Dendritic cell treated with granulocyte-macrophage colony-stimulating factor and Interleukin-4, amounts not matched to agents 40 ng/mL and 50 ng/mL, for 4 days (primary cell): ENCODE measurements at regions not wholly inside any gene's neighbourhood (a gene's known extent, or its start where the extent isn't known, plus 50 kb on each side); places are given as distances from the start of the nearest gene placed in this dataset.

Experiments used
- H3K27ac Mint-ChIP-seq: one replicate; pipeline ENCODE4 v1.8.0; 2022; ENCODE audit warnings: mild to moderate bottlenecking, mixed read lengths
- H3K27me3 Mint-ChIP-seq: one replicate; pipeline ENCODE4 v1.8.0; 2022; ENCODE audit warnings: mild to moderate bottlenecking, mixed read lengths
- H3K36me3 Mint-ChIP-seq: one replicate; pipeline ENCODE4 v1.8.0; 2022; ENCODE audit warnings: low read depth, mixed read lengths
- H3K4me1 Mint-ChIP-seq: one replicate; pipeline ENCODE4 v1.8.0; 2022; ENCODE audit warnings: low read depth, mixed read lengths
- H3K4me3 Mint-ChIP-seq: one replicate; pipeline ENCODE4 v1.8.0; 2022; ENCODE audit warnings: mild to moderate bottlenecking, moderate library complexity, mixed read lengths
- H3K9me3 Mint-ChIP-seq: one replicate; pipeline ENCODE4 v1.8.0; 2022; ENCODE audit warnings: mixed read lengths
- intact Hi-C: fragments of 100-400 bp; cut with micrococcal nuclease; formaldehyde crosslinking; loops from one replicate; pipeline ENCODE4 v1.15.0; 2022

GRCh38 chr10:128476368-128476725 lies 350.1 kb upstream of the MKI67 start:
- intact Hi-C loops = no loop called here
- no peaks in the 10 kb centered on the region for H3K9me3 Mint-ChIP-seq
- H3K4me1 Mint-ChIP-seq = no peaks in the 10 kb centered on the region
- no peak overlapping the region for H3K27ac Mint-ChIP-seq
- no peaks in the 10 kb centered on the region for H3K36me3 Mint-ChIP-seq
- H3K4me3 Mint-ChIP-seq = no peak overlapping the region
- H3K27me3 Mint-ChIP-seq = peaks cover 1% of the 10 kb centered on the region

DNA sequence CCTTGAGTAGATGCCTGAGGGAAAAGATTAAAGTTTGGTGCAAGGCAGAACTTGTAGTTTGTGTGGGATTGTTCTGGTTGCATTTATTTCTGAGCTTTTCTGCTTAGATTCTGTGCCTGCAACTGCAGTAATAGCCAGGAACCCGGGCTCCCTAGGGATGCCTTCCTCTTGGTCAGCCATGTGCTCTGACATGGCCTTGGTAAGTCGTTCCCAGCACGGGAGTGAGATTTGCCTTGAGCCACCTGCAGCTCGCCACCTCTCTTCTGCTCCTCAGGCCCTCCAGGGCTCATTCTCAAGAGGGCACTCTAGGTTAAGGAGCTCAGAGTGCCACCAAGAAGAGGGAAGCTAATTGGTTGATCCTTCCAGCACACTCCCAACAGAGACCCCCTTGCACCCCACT lies 350.6 kb upstream of the MKI67 start:
- Mint-ChIP-seq H3K27ac (no peak overlapping the region), H3K9me3 (no peaks in the 10 kb centered on the region), H3K27me3 (peaks cover 1% of the 10 kb centered on the region), H3K36me3 (no peaks in the 10 kb centered on the region), H3K4me1 (no peaks in the 10 kb centered on the region), H3K4me3 (no peak overlapping the region)
- intact Hi-C loops = no loop called here

DNA sequence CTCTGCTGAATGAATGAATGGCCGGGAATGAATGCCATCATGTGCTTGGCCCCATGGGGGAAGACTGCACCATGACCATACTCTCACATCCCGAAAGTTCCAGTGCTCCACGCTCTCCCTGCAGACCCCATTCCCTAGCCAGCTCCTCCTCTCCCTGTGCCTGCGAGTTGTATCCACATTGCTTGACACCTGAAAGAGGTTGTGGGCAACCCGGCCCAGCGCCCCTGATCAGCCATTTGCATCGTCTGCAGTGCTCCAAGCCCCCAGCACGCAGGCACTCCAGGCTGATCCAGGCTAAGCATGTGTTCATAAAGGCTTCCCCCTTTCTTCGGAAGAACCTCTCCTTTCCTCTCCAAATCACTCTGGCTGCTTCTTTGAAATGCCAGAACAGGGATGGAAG lies 354.4 kb upstream of the MKI67 start:
- intact Hi-C loops = no loop called here

DNA sequence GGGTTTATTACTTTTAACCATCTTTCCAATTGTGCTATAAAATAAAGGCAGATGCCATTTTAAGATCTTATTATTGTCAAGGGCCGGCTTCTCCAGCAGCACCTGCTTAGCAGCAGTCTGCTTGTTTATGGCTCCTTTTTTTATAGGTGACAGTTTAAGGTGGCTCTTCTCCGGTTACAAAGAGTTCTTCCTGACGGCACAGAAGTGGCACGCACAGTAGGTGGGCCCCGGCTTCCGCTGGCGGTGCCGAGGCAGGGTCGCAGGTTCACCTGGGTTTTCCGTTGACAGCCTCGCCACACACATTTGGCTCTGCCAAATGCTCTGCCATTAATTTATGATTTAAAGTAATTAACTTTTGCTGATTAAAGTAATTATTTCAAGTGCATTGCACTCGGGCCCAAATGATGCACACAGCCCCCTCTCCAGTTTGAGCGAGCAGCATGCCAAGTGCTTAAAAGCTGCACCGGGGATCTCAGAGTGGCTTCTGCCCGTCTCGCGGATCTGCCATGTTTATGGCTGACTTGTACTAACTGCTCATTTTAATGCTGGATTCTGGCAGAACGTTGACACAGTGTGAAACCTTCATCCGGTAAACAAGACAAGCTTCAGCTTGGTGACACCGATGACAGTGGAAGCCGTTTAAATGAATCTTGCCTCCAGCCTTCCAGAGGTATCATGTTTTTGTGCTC lies 355.1 kb upstream of the MKI67 start:
- H3K4me3 Mint-ChIP-seq = no peak overlapping the region
- H3K9me3 Mint-ChIP-seq = no peaks in the 10 kb centered on the region
- peaks cover 1% of the 10 kb centered on the region for H3K27me3 Mint-ChIP-seq
- H3K27ac Mint-ChIP-seq = no peak overlapping the region
- no peaks in the 10 kb centered on the region for H3K36me3 Mint-ChIP-seq
- intact Hi-C loops = no loop called here
- no peaks in the 10 kb centered on the region for H3K4me1 Mint-ChIP-seq

More for the DNA sequence above, 354.4 kb upstream of the MKI67 start:
- H3K27me3 Mint-ChIP-seq = peaks cover 1% of the 10 kb centered on the region
- no peak overlapping the region for H3K4me3 Mint-ChIP-seq
- no peaks in the 10 kb centered on the region for H3K36me3 Mint-ChIP-seq
- H3K9me3 Mint-ChIP-seq = no peaks in the 10 kb centered on the region
- H3K4me1 Mint-ChIP-seq = no peaks in the 10 kb centered on the region
- H3K27ac Mint-ChIP-seq = no peak overlapping the region

DNA sequence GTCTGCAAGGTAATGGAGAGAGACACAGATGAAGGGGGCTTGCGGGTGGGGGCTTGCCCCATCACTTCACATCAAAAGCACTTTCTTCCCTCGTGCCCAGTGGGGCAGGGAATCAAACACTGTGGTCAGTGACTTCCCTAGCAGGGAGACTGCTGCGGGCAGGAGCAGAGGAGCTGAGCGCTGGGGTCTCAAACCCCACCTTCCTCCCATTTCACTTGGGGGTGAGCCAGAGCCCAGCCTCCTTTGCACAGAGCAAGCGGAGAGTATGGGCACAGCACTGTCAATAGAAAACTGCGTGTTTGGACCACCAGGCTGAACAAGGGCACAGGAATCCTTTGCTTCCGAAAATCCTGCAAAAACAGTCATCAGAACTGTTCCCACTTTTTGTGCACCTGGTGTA lies 355.8 kb upstream of the MKI67 start:
- Mint-ChIP-seq H3K4me1 (no peaks in the 10 kb centered on the region), H3K9me3 (no peaks in the 10 kb centered on the region), H3K27me3 (peaks cover 1% of the 10 kb centered on the region), H3K36me3 (no peaks in the 10 kb centered on the region), H3K4me3 (no peak overlapping the region), H3K27ac (no peak overlapping the region)
- intact Hi-C loops = no loop called here

DNA sequence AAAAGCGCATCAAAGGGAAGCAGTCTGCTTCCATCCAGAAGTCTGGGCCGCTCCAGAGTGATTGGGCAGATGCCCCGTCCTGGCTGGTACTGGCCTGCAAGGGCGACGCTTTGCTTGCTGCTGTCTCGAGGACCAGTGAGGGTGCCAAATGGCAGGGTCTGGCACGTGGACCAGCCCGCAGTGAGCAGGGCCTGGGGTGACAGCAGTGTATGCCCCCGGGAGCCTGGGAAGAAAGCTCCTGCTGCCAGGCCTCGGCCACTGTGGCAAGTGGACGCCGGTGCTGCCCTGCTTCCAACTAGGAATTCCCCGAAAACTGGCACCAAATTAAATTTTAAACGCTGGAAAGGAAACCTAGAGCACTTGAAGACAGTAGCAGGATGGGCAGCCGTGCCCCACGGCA lies 357.0 kb upstream of the MKI67 start:
- intact Hi-C loops = no loop called here
- H3K27me3 Mint-ChIP-seq = peaks cover 1% of the 10 kb centered on the region
- no peak overlapping the region for H3K27ac Mint-ChIP-seq
- H3K36me3 Mint-ChIP-seq = no peaks in the 10 kb centered on the region
- H3K9me3 Mint-ChIP-seq = no peaks in the 10 kb centered on the region
- no peak overlapping the region for H3K4me3 Mint-ChIP-seq
- no peaks in the 10 kb centered on the region for H3K4me1 Mint-ChIP-seq

- intact Hi-C loops = no loop called here
- Mint-ChIP-seq H3K27ac (no peak overlapping the region), H3K36me3 (no peaks in the 10 kb centered on the region), H3K4me1 (no peaks in the 10 kb centered on the region), H3K4me3 (no peak overlapping the region), H3K27me3 (peaks cover 1% of the 10 kb centered on the region), H3K9me3 (no peaks in the 10 kb centered on the region)
Observed at GRCh38 chr10:128484041-128484440, 357.8 kb upstream of the MKI67 start.

DNA sequence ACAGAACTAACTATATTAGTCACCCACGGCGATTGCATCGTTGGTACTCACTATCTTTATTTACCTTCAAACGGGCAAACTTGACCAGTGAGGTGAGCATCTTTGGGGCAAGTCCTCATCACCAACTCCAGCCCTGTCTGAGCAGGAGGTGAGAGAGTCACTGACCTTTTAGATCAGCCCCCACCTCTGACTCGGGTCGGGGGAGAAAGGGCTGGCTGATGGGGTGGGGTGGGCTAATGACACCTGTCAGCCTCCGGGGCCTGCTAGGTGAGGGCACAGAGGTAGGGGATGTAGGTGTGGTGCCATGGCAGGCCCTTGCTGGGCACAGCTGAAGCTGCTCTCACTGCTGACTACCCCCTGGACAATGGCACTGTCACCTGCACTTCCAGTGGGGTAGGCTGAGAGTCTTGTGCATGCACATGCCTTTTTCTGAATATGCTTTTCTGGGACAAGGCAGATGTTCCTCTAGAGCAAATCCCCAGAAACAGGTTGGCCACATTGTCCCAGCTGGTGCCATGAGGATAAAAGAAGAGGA lies 359.5 kb upstream of the MKI67 start:
- Mint-ChIP-seq H3K36me3 (no peaks in the 10 kb centered on the region), H3K4me1 (no peaks in the 10 kb centered on the region)
- intact Hi-C loops = no loop called here

GRCh38 chr10:128487517-128487916 lies 361.3 kb upstream of the MKI67 start:
- Mint-ChIP-seq H3K27me3 (no peaks in the 10 kb centered on the region), H3K27ac (no peak overlapping the region), H3K4me1 (no peaks in the 10 kb centered on the region), H3K9me3 (no peaks in the 10 kb centered on the region), H3K36me3 (no peaks in the 10 kb centered on the region), H3K4me3 (no peak overlapping the region)
- intact Hi-C loops = no loop called here

More for the DNA sequence above, 359.5 kb upstream of the MKI67 start:
- no peak overlapping the region for H3K4me3 Mint-ChIP-seq
- H3K9me3 Mint-ChIP-seq = no peaks in the 10 kb centered on the region
- no peak overlapping the region for H3K27ac Mint-ChIP-seq
- no peaks in the 10 kb centered on the region for H3K27me3 Mint-ChIP-seq

DNA sequence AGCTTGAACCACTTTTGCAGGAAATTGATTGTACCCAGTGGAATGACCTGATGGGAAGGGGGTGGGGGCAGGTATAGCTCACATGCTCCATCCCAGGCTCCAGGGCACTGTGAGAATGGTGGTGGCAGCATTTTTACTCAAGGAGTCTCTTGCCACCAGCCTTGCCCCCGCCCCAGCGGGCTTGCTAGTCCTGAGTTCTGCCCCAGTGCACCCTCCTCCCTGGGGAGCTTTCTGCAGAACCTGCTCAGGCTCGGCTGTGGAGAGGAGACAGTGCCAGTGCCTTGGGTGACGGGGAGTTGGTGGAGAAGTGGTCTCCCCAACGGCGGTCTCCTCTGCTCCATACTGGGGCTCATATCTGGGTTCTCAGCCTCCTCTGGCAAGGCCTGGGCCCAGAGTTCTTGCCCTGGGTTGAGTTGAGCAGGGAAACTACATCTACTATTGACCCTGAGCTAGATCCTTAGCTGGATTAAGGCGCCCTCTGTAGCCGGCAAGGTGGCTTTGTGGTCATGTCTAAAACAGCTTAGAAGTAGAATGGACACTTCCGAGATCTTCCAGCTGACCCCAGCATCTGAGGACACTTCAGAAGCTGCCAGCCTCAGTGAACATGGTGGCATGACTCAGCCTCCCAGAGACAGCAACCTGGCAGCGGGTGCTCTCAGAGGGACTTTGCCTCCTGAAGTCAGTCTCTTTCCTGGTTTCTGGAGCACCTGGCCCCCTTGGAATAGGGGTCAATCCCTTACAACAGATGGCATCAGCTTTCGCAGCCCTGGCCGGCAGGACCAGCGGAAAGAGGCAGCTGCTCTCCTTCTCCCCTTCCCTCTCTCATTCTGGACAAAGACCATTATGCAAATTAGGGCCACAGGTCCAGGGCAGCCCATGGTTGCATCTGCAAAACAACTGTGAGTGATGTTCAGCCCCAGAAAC lies 363.4 kb upstream of the MKI67 start:
- H3K27ac Mint-ChIP-seq = no peak overlapping the region
- no peaks in the 10 kb centered on the region for H3K27me3 Mint-ChIP-seq
- no peaks in the 10 kb centered on the region for H3K9me3 Mint-ChIP-seq

GRCh38 chr10:128491686-128492085 lies 365.5 kb upstream of the MKI67 start:
- Mint-ChIP-seq H3K27me3 (no peaks in the 10 kb centered on the region), H3K4me3 (no peak overlapping the region), H3K9me3 (no peaks in the 10 kb centered on the region), H3K27ac (no peak overlapping the region), H3K4me1 (no peaks in the 10 kb centered on the region), H3K36me3 (no peaks in the 10 kb centered on the region)
- intact Hi-C loops = no loop called here

More for the DNA sequence above, 363.4 kb upstream of the MKI67 start:
- Mint-ChIP-seq H3K36me3 (no peaks in the 10 kb centered on the region), H3K4me3 (no peak overlapping the region), H3K4me1 (no peaks in the 10 kb centered on the region)
- intact Hi-C loops = no loop called here

GRCh38 chr10:128493811-128494210 lies 367.6 kb upstream of the MKI67 start:
- no peaks in the 10 kb centered on the region for H3K27me3 Mint-ChIP-seq
- no peak overlapping the region for H3K27ac Mint-ChIP-seq
- no peak overlapping the region for H3K4me3 Mint-ChIP-seq
- intact Hi-C loops = no loop called here
- H3K9me3 Mint-ChIP-seq = no peaks in the 10 kb centered on the region
- no peaks in the 10 kb centered on the region for H3K4me1 Mint-ChIP-seq
- no peaks in the 10 kb centered on the region for H3K36me3 Mint-ChIP-seq

DNA sequence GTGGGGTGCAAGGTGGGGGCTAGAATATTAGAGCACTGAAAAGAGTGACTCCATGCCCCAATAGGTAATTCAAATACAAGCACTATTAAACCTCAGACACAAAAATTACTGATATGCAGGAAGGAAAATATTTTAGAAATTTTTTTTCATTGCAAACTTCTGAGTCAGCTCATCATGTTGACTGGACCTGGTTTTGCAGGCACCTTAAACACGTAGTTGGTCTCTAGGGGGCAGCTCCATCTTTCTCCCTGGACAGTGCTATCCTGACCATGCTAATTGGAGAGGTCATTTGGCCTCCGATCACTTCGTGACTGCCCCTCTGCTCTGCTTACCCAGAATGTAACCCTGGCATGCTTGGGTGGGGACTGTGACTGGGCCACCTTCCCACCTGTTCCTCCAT lies 368.4 kb upstream of the MKI67 start:
- H3K36me3 Mint-ChIP-seq = no peaks in the 10 kb centered on the region
- no peaks in the 10 kb centered on the region for H3K27me3 Mint-ChIP-seq

DNA sequence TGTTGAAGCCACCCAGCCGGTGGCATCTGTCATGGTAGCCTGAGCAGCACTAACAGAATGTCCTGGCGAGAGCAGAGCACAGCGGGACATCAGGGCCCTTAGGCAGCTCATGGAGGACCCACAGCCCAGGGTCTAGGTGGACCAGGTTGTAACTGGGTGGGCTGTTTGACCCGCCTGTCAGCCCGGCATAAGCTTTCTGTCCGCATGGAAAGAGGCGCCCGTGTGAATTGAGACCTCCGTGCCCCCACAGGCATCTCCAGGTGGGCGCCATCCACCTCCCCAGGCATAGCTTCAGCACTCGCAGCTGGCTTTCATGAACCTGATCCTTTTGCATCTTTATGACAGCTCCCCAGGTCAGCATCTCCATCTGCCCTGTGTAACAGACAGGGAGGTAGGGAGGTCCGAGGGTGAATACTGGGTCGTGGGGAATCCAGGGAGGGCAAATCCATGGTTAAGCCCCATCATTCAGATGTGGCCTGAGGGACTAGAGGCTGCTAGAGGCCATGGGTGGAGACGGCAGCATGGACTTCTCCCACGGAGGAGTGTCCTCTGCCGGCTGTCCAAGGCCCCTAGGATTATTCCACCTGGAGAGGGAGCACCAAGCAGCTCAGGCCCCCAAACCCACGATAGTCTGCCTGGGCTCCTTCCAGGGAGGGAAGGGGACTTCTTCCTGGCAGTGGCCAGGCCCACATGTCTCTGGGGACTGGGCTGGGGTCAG lies 371.6 kb upstream of the MKI67 start:
- H3K27me3 Mint-ChIP-seq = no peaks in the 10 kb centered on the region
- H3K9me3 Mint-ChIP-seq = no peaks in the 10 kb centered on the region
- H3K4me3 Mint-ChIP-seq = no peak overlapping the region
- intact Hi-C loops = no loop called here
- no peaks in the 10 kb centered on the region for H3K4me1 Mint-ChIP-seq
- H3K27ac Mint-ChIP-seq = no peak overlapping the region
- H3K36me3 Mint-ChIP-seq = no peaks in the 10 kb centered on the region

More for the DNA sequence above, 368.4 kb upstream of the MKI67 start:
- Mint-ChIP-seq H3K4me1 (no peaks in the 10 kb centered on the region), H3K9me3 (no peaks in the 10 kb centered on the region), H3K4me3 (no peak overlapping the region), H3K27ac (no peak overlapping the region)
- intact Hi-C loops = no loop called here
